NCI-H2196 treated with DMSO at 0.1 percent for 48 hours (cell line): ENCODE measurements at regions not wholly inside any gene's neighbourhood (a gene's known extent, or its start where the extent isn't known, plus 50 kb on each side); places are given as distances from the start of the nearest gene placed in this dataset.

Experiments
- DNase-seq: peaks from one replicate; lab custom pipeline; 2025; ENCODE audit not compliant: unreplicated experiment; lab: John Stamatoyannopoulos, UW

GRCh38 chr22:49536571-49537131, 291.0 kb downstream of the BRD1 start:
- DNase-seq: no peak

- no peak for DNase-seq
Measured at GRCh38 chr22:49535527-49536125, 292.0 kb downstream of the BRD1 start.

DNA sequence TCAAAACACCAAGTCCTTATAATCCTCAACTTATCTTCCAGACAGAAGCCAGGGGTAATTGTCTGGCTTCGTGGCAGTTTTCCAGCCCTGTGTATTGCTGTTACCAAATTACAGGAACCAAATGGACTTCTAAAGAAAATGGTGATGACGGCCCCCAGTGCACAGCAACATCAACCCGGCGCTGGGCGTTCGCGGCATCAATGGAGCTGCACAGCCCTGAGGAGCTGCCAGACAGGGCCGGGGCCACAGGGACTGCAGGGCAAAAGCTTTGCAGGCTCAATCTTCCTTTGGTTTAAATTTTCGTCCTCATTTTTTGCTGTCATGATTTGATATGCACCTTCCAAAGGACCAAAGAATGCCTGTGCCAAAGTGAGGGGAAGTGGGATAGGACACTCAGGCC, 292.5 kb downstream of the BRD1 start:
- DNase-seq: no peak

GRCh38 chr22:49534386-49534785, 293.3 kb downstream of the BRD1 start:
- no peak for DNase-seq

- no peak for DNase-seq
Measured at GRCh38 chr22:49533886-49534285, 293.8 kb downstream of the BRD1 start.

- no peak for DNase-seq
Measured at GRCh38 chr22:49532869-49533802, 294.5 kb downstream of the BRD1 start.

DNA sequence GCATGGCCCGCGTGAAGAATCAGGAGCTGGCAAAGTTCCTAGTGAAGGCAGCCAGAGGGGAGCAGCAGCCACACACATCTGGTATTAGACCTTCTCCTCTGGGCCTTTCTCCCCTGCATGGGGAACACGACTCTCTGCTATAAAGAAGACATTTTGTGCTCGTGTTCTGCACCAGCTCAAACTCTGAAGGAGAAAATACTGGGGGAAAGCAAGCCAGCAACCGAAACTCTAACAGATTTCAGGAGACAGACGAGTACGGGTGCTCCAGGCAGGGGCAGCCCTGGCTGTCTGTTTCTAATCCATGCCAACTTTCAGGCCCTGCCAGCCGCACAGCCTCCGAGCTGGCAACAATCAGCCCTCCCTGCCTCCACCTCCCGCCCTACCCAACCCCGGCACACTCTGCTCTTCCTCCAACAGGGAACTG, 296.3 kb downstream of the BRD1 start:
- DNase-seq: no peak

GRCh38 chr22:49530671-49531367, 296.9 kb downstream of the BRD1 start:
- no peak for DNase-seq

- DNase-seq: no peak
Measured at GRCh38 chr22:49528420-49528720, 299.3 kb downstream of the BRD1 start.

DNA sequence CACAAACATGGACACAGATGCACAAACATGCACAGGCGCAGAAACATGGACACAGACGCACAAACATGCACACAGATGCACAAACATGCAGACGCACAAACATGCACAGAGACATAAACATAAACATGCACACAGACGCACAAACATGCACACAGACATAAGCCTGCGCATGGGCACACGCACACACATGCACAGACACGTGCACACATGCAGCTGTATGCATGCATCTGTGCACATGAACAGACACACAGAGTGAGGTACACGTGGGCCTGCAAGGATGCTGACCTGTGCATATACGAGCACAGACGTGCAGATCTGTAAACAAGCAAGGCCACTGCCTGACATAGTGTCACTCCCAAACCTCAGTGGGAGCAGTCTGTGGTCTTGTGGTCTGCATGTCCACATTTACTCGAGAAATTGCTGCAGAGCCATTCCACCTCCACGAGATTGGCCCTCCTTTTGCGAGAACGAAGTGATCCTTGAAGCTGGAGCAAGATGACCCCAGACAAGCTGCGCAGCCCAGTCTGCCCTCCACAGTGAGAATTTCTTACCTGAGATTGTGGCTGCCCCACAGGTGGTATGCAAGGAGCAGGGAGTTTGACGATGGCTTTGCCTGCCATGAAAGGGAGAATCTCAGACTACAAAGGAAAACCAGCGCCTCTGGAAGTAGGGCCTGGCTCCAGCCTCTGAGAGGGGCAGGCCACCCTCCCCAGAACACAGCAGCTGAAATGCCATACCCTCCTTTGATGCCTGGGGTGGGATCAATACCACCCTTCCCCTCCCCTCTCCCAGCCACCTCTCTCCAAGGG, 299.9 kb downstream of the BRD1 start:
- DNase-seq: no peak

DNA sequence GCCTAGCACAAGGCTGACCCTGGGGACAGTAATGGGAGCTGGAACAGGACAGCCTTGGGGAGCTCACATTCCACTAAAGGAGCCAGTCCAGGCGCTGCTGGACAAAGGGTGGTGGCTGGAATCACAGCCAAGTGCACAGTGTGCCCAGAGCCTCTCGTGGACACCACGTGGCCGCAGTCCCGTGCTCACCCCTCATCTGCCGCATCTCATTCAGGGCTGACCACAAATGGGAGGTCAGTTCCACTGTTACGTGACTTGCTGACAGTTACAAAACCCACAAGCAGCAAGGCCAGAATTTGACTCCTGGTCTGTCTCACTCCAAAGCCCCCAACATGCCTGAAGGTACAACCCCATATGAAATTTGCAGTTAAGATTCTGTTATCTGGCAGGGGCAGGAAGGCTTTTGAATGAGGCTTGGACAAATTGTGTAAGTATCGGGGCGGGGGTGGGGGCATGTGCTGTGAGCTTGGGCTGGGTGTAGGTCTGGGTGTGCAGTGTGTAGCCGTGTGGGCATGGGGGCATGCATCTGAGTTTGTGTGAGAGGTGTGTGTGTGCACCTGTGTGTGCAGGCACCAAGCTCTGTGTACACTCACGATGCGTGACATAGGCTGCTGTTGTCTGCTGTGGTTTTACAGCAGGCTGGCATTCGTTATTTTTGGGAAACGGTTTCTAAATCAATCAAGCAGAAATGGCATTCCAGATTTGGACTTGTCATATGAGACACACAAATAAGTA, 301.7 kb downstream of the BRD1 start:
- no peak for DNase-seq

DNA sequence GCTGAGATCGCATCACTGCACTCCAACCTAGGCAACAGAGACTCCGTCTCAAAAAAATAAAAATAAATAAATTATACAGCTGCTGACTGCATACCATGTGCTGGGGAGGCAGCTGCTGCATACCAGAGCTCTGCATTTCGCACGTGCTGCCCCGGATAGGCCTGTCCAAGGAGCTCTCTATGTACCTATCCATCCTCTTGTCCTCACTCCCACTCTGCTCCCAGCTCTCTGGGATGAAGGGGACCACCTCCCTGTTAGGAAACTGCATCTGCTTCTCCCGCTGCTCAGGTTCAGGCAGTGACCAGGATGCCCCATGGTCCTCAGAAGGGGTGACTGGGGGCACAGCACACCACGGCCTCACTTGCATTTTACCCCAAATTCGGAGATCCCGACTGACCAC, 302.3 kb downstream of the BRD1 start:
- no peak for DNase-seq

DNA sequence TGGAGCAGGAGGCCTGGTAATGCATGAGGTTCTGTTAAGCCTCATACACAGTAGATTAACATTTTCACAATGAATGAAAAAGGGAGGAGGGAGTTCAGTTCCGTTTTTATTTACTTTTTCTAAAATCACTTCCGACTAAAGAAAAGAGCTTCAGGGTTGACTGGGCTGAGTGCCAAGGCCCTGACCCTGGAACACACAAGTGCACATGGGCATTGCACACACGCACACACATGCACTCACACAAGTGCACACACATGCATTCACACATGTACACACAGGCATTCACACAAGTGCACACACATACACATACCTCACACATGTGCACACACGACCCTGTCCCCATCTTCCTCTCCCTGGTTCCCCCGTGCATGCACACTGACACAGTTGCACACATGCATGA, 303.3 kb downstream of the BRD1 start:
- DNase-seq: no peak

GRCh38 chr22:49523374-49524008, 304.2 kb downstream of the BRD1 start:
- no peak for DNase-seq

DNA sequence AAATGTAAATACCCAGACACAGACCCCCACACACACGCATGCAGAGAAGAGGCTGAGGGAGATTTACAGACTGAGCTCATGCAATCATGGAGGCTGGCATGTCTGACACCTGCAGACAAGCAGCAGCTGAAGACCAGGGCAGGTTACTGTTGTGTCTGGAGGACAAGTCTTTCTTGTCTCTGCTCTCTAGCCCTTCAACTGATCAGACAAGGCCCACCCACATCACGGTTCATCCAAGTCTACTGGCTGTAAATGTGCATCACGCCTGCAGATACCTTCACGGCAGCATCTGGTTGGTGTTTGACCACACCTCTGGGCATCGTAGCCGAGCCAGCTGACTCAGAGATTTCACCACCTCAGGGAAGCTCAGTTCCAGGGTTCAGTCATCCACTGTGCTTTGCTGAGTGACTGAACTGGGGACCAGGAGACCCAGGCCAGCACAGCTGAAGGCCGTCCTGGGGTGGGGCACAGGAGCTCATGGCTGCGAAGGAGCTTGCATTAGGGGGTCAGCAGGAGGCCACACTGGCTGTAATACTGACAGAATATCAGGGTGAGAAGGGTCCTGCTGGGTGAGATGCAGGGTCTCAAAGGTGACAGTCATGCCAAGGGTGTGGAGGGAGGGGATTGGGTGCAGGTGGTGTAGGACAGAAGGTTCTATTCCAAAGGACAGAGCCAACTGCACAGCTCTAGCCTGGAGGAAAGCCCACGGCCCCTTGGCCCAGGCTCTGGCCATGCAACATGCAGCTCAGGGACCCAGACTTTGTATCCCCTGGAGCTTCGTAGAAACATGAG, 304.9 kb downstream of the BRD1 start:
- DNase-seq: no peak

- no peak for DNase-seq
Measured at GRCh38 chr22:49521787-49522224, 305.9 kb downstream of the BRD1 start.

GRCh38 chr22:49519117-49519737, 308.4 kb downstream of the BRD1 start:
- DNase-seq: no peak

GRCh38 chr22:49518436-49518970, 309.2 kb downstream of the BRD1 start:
- DNase-seq: no peak
